ENCODE measurements at regions not wholly inside any gene's neighbourhood (a gene's known extent, or its start where the extent isn't known, plus 50 kb on each side); places are given as distances from the start of the nearest gene placed in this dataset.

DNA sequence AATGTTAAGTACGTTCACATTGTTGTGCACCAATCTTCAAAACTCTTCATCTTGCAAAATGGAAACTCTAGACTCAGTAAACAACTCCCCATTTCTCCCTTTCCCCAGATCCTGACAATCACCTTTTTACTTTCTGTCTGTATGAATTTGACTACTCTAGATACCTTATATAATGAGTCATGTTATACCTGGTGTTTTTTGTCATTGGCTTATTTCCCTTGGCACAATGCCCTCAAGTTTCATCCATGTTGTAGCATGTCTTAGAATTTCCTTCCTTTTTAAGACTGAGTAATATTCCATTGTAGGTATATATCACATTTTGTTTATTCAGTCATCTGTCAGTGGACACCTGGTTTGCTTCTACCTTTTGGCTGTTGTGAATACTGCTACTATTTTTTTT, 399.5 kb downstream of the LMO4 start:
- Histone ChIP-seq H3K27ac (no peak overlapping the region), H3K36me3 (no peaks in the 10 kb centered on the region), H3K4me1 (no peaks in the 10 kb centered on the region), H3K27me3 (no peaks in the 10 kb centered on the region), H3K9me3 (no peaks in the 10 kb centered on the region), H3K4me3 (no peak overlapping the region)
- ATAC-seq: no peak
- intact Hi-C loops (cut with DNase I; ENCODE audit: low total_unique reads): no loop called here
- TF ChIP-seq, protein P1, sequence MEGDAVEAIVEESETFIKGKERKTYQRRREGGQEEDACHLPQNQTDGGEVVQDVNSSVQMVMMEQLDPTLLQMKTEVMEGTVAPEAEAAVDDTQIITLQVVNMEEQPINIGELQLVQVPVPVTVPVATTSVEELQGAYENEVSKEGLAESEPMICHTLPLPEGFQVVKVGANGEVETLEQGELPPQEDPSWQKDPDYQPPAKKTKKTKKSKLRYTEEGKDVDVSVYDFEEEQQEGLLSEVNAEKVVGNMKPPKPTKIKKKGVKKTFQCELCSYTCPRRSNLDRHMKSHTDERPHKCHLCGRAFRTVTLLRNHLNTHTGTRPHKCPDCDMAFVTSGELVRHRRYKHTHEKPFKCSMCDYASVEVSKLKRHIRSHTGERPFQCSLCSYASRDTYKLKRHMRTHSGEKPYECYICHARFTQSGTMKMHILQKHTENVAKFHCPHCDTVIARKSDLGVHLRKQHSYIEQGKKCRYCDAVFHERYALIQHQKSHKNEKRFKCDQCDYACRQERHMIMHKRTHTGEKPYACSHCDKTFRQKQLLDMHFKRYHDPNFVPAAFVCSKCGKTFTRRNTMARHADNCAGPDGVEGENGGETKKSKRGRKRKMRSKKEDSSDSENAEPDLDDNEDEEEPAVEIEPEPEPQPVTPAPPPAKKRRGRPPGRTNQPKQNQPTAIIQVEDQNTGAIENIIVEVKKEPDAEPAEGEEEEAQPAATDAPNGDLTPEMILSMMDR (IDR thresholded peaks at IDR 0.05 in 4 of 5, conservative IDR thresholded peaks at IDR 0.05 in 1 of 5): no peak
- TF ChIP-seq POLR2A (IDR thresholded peaks at IDR 0.05): no peak
- in situ Hi-C loops (cut with MboI; ENCODE audit: low sequenced_read_pairs in 4 of 4): no loop called here
- DNase-seq: no peak

DNA sequence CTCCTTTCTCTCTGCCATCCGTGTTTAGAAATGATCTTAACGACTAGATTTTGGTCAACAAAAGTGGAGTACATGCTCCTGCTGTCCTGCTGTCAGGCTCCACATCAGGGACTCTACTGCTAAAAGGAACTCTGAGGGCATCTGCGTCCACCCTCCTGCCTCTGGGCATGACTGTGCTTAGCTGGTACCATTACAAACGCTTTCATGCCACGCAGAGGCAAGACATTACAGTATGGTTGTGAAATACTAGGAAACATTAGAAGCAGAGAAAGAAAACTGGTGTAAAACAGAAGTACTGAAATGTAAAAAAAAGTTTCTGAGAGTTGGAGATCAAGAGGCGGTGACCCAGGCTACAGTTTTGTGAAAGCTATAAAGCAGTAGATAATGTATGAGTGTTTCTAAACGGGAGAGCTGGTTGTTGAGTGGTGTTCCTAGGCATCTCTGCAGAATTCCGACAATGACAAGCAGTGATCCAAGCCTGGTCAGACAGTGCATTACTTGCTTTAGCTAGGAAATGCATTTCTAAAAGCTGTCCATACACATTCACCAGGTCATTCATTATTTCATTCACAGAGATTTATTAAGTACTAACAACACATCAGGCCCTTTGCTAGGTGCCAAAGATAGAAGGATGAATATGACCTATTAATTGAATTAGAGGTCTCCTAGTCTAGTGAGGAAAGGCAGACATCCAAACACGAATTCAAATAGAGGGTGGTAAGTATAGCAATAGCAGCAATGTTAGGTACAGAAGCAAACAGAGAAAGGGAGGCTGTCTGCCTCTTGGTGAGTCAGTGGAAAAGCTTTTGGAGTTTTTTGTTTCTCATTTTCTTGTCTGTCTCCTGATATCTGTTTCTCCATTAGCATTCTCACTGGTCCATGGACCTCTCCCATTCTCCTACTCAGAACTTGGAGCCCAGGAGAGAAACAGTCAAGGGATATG, 401.9 kb downstream of the LMO4 start:
- intact Hi-C loops (cut with DNase I; ENCODE audit: low total_unique reads): no loop called here
- in situ Hi-C loops (cut with MboI; ENCODE audit: low sequenced_read_pairs in 4 of 4): no loop called here
- DNase-seq: no peak
- H3K4me3 ChIP-seq: no peak overlapping the region
- H3K27me3 ChIP-seq: no peaks in the 10 kb centered on the region
- ATAC-seq: no peak
- no peaks in the 10 kb centered on the region for H3K4me1 ChIP-seq
- H3K36me3 ChIP-seq: no peaks in the 10 kb centered on the region
- H3K27ac ChIP-seq: no peak overlapping the region
- no peaks in the 10 kb centered on the region for H3K9me3 ChIP-seq
- TF ChIP-seq POLR2A (IDR thresholded peaks at IDR 0.05): no peak
- TF ChIP-seq, protein P1 (IDR thresholded peaks at IDR 0.05 in 4 of 5, conservative IDR thresholded peaks at IDR 0.05 in 1 of 5): no peak

GRCh38 chr1:87733386-87733785, 404.7 kb downstream of the LMO4 start:
- Histone ChIP-seq H3K4me3 (no peak overlapping the region), H3K9me3 (no peaks in the 10 kb centered on the region), H3K27ac (no peak overlapping the region), H3K36me3 (no peaks in the 10 kb centered on the region), H3K4me1 (no peaks in the 10 kb centered on the region), H3K27me3 (no peaks in the 10 kb centered on the region)
- ATAC-seq: no peak
- in situ Hi-C loops (cut with MboI; ENCODE audit: low sequenced_read_pairs in 4 of 4) (no loop called here), intact Hi-C loops (cut with DNase I; ENCODE audit: low total_unique reads) (no loop called here)
- no peak for DNase-seq
- TF ChIP-seq, protein P1 (IDR thresholded peaks at IDR 0.05 in 4 of 5, conservative IDR thresholded peaks at IDR 0.05 in 1 of 5): no peak
- TF ChIP-seq POLR2A (IDR thresholded peaks at IDR 0.05): no peak

DNA sequence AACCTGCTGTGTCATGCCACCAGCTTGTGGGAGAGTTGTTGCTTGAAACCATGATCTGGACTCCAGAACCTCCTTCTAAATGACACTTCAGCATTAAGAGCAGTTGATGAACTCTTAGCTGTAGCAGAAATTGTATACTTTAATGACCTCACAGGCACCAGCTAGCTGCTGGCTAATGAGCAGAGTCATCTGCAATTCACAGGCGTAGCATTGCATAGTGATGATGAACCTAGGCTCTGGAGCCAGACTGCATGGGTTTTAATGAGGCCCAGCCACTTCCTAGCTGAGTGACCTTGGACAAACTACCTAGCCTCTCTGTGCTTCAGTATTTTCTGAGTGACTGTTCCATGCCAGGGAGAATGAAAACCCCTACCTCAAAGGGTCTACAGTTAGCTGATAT, 407.1 kb downstream of the LMO4 start:
- no peaks in the 10 kb centered on the region for H3K36me3 ChIP-seq
- ATAC-seq (no peak), DNase-seq (no peak)
- H3K27ac ChIP-seq: no peak overlapping the region
- H3K27me3 ChIP-seq: no peaks in the 10 kb centered on the region
- no peak overlapping the region for H3K4me3 ChIP-seq
- in situ Hi-C loops (cut with MboI; ENCODE audit: low sequenced_read_pairs in 4 of 4): no loop called here
- intact Hi-C loops (cut with DNase I; ENCODE audit: low total_unique reads): no loop called here
- H3K4me1 ChIP-seq: no peaks in the 10 kb centered on the region
- H3K9me3 ChIP-seq: no peaks in the 10 kb centered on the region
- TF ChIP-seq, protein P1 (IDR thresholded peaks at IDR 0.05 in 4 of 5, conservative IDR thresholded peaks at IDR 0.05 in 1 of 5): no peak
- no peak for TF ChIP-seq POLR2A (IDR thresholded peaks at IDR 0.05)

Data from gastrocnemius medialis (tissue), 4 donors.